Muscle of arm (tissue), 1 donor: ENCODE measurements at regions not wholly inside any gene's neighbourhood (a gene's known extent, or its start where the extent isn't known, plus 50 kb on each side); places are given as distances from the start of the nearest gene placed in this dataset.

Experiments
- DNase-seq: peaks from one replicate; pipeline ENCODE4 v3.0.0-alpha.2; 2013

GRCh38 chr13:107252428-107252827 lies 684.5 kb upstream of the ARGLU1 start:
- DNase-seq = no peak

- DNase-seq = no peak
Observed at GRCh38 chr13:107252021-107252420, 684.1 kb upstream of the ARGLU1 start.

- DNase-seq = no peak
Observed at GRCh38 chr13:107251341-107251740, 683.4 kb upstream of the ARGLU1 start.

GRCh38 chr13:107250628-107251027 lies 682.7 kb upstream of the ARGLU1 start:
- no peak for DNase-seq

GRCh38 chr13:107244241-107244640 lies 676.3 kb upstream of the ARGLU1 start:
- DNase-seq = no peak

- no peak for DNase-seq
Observed at GRCh38 chr13:107242138-107242537, 674.2 kb upstream of the ARGLU1 start.

GRCh38 chr13:107241381-107241780 lies 673.4 kb upstream of the ARGLU1 start:
- DNase-seq = no peak

GRCh38 chr13:107239213-107239612 lies 671.3 kb upstream of the ARGLU1 start:
- DNase-seq = no peak

- DNase-seq = no peak
Observed at GRCh38 chr13:107238262-107238981, 670.5 kb upstream of the ARGLU1 start.

- DNase-seq = no peak
Observed at GRCh38 chr13:107234319-107235073, 666.6 kb upstream of the ARGLU1 start.

- no peak for DNase-seq
Observed at GRCh38 chr13:107233541-107233940, 665.6 kb upstream of the ARGLU1 start.

GRCh38 chr13:107231944-107232343 lies 664.0 kb upstream of the ARGLU1 start:
- DNase-seq = no peak

GRCh38 chr13:107223867-107224266 lies 655.9 kb upstream of the ARGLU1 start:
- DNase-seq = no peak

- DNase-seq = no peak
Observed at GRCh38 chr13:107222597-107222996, 654.7 kb upstream of the ARGLU1 start.

- no peak for DNase-seq
Observed at GRCh38 chr13:107220245-107220644, 652.3 kb upstream of the ARGLU1 start.

- DNase-seq = peak; percentile 69
Observed at GRCh38 chr13:107217251-107217650, 649.3 kb upstream of the ARGLU1 start.

- no peak for DNase-seq
Observed at GRCh38 chr13:107216046-107216755, 648.3 kb upstream of the ARGLU1 start.

- peak; percentile 90 for DNase-seq
Observed at GRCh38 chr13:107211073-107211472, 643.1 kb upstream of the ARGLU1 start.

- peak; percentile 61 for DNase-seq
Observed at GRCh38 chr13:107210723-107211030, 642.7 kb upstream of the ARGLU1 start.

GRCh38 chr13:107209824-107210722 lies 642.1 kb upstream of the ARGLU1 start:
- no peak for DNase-seq

- no peak for DNase-seq
Observed at GRCh38 chr13:107208889-107209288, 641.0 kb upstream of the ARGLU1 start.
